PC-9 (cell line): ENCODE measurements at regions not wholly inside any gene's neighbourhood (a gene's known extent, or its start where the extent isn't known, plus 50 kb on each side); places are given as distances from the start of the nearest gene placed in this dataset.

ENCODE experiments used
- CTCF ChIP-seq: fragments of 200-600 bp; sonication (generic); conservative IDR thresholded peaks from 2 replicates; pipeline ENCODE4 v1.6.1; 2017; ENCODE audit warnings: mixed run types, antibody characterized with exemption, mild to moderate bottlenecking, moderate library complexity
- EZH2 ChIP-seq: fragments of 200-600 bp; sonication (generic); IDR thresholded peaks from 2 replicates; pipeline ENCODE4 v1.8.0; 2017; ENCODE audit warnings: antibody characterized with exemption, low read depth

- TF ChIP-seq CTCF (no peak), EZH2 (no peak)
These were observed 593.1 kb downstream of the MAT2B start for GRCh38 chr5:164098531-164098930.
